Suprapubic skin (tissue), 4 donors: ENCODE measurements at regions not wholly inside any gene's neighbourhood (a gene's known extent, or its start where the extent isn't known, plus 50 kb on each side); places are given as distances from the start of the nearest gene placed in this dataset.

Experiments used
- DNase-seq, 2 donors: peaks; one replicate each; pipeline ENCODE4 v3.0.0-alpha.2; 2019; ENCODE audit warnings: low spot score in 2 of 2
- H3K27ac ChIP-seq: fragments of 200-600 bp; sonication (generic); one replicate; pipeline ENCODE4 v1.5.1; 2019
- H3K27me3 ChIP-seq: fragments of 200-600 bp; sonication (generic); one replicate; pipeline ENCODE4 v1.5.1; 2019
- H3K36me3 ChIP-seq: fragments of 200-600 bp; sonication (generic); one replicate; pipeline ENCODE4 v1.5.1; 2019
- H3K4me1 ChIP-seq: fragments of 200-600 bp; sonication (generic); one replicate; pipeline ENCODE4 v1.5.1; 2019
- H3K4me3 ChIP-seq: fragments of 200-600 bp; sonication (generic); one replicate; pipeline ENCODE4 v1.5.1; 2019; ENCODE audit warnings: mild to moderate bottlenecking
- H3K9me3 ChIP-seq: fragments of 200-600 bp; sonication (generic); one replicate; pipeline ENCODE4 v1.5.1; 2019
- EP300 ChIP-seq: sonication (generic); formaldehyde crosslinking; IDR thresholded peaks from one replicate; pipeline ENCODE4 v1.6.1; 2017; ENCODE audit warnings: antibody characterized with exemption
- POLR2A ChIP-seq, 2 donors: fragments of 450-650 bp; IDR thresholded peaks; one replicate each; pipeline ENCODE4 v1.6.1; 2017; ENCODE audit warnings: antibody characterized with exemption in 2 of 2, mild to moderate bottlenecking in 2 of 2, moderate library complexity in 2 of 2
- POLR2AphosphoS5 ChIP-seq, 3 donors: sonication (generic); formaldehyde crosslinking; IDR thresholded peaks; one replicate each; pipeline ENCODE4 v1.6.1; 2017; ENCODE audit warnings: antibody characterized with exemption in 3 of 3
- WGBS: methylation state at CpG from one replicate; pipeline ENCODE4 v1.1.5; 2018; 5-methylcytosine and 5-hydroxymethylcytosine counted together
- TF ChIP-seq, protein P1 (sequence below), 2 donors: fragments of 200-600 bp in 1 of 2; fragments of 450-650 bp in 1 of 2; sonication (generic) in 1 of 2; IDR thresholded peaks; one replicate each; pipeline ENCODE4 v1.5.1; 2016 to 2019; ENCODE audit warnings: antibody characterized with exemption in 2 of 2, mild to moderate bottlenecking in 1 of 2, moderate library complexity in 1 of 2

GRCh38 chr16:87249425-87249824, 67.8 kb downstream of the C16orf95 start:
- Histone ChIP-seq H3K27ac (no peak overlapping the region), H3K36me3 (no peaks in the 10 kb centered on the region), H3K9me3 (no peaks in the 10 kb centered on the region), H3K4me3 (no peak overlapping the region), H3K4me1 (no peaks in the 10 kb centered on the region), H3K27me3 (no peaks in the 10 kb centered on the region)
- DNase-seq = peak in 1 of 2 donors; percentile 63
- TF ChIP-seq POLR2AphosphoS5 (IDR thresholded peaks at IDR 0.05) (no peak), POLR2A (IDR thresholded peaks at IDR 0.05) (no peak), EP300 (no peak)
- TF ChIP-seq, protein P1, sequence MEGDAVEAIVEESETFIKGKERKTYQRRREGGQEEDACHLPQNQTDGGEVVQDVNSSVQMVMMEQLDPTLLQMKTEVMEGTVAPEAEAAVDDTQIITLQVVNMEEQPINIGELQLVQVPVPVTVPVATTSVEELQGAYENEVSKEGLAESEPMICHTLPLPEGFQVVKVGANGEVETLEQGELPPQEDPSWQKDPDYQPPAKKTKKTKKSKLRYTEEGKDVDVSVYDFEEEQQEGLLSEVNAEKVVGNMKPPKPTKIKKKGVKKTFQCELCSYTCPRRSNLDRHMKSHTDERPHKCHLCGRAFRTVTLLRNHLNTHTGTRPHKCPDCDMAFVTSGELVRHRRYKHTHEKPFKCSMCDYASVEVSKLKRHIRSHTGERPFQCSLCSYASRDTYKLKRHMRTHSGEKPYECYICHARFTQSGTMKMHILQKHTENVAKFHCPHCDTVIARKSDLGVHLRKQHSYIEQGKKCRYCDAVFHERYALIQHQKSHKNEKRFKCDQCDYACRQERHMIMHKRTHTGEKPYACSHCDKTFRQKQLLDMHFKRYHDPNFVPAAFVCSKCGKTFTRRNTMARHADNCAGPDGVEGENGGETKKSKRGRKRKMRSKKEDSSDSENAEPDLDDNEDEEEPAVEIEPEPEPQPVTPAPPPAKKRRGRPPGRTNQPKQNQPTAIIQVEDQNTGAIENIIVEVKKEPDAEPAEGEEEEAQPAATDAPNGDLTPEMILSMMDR (IDR thresholded peaks at IDR 0.05) = no peak
- 95% methylated on average over 10 of the region's 10 CpGs for WGBS

- H3K4me3 ChIP-seq = no peak overlapping the region
- no peak for DNase-seq
- no peaks in the 10 kb centered on the region for H3K27me3 ChIP-seq
- no peaks in the 10 kb centered on the region for H3K4me1 ChIP-seq
- TF ChIP-seq POLR2A (IDR thresholded peaks at IDR 0.05) (no peak), EP300 (no peak), POLR2AphosphoS5 (IDR thresholded peaks at IDR 0.05) (no peak)
- TF ChIP-seq, protein P1 (IDR thresholded peaks at IDR 0.05) = no peak
- 73% methylated on average over 2 of the region's 2 CpGs for WGBS
- no peaks in the 10 kb centered on the region for H3K36me3 ChIP-seq
- no peak overlapping the region for H3K27ac ChIP-seq
- no peaks in the 10 kb centered on the region for H3K9me3 ChIP-seq
These were observed 66.7 kb downstream of the C16orf95 start for GRCh38 chr16:87250431-87250960.

DNA sequence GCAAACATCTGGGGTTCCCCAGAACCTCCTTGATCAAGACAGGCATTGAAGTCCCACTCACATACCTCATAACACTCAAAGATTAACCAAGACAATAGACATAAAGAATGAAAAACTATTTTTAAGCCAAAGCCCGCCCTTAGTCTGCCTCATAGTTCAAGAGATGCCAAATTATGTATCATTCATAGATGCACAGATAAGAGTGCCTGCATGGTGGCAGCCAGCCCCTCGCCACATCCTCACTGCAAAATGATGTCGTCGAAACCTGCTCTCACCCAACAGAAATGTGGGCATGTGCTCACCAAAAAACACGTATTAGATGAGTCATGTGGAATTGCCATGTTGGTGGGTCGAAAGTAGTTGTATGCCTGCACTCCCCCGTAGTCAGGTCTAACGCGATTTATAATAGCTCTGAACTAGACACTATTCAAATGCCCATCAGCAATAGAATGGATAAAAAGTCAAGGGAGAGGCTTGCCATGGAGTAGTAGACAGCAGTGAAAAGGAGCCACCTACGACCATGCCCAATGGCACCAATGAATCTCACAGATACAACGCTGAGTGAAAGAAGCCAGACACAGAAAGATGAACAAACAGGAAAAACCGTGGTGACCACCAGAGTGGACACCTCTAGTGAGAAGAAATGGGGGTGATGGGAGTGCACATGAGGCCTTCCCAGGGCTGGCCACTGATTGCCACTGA, 64.8 kb downstream of the C16orf95 start:
- Histone ChIP-seq H3K27me3 (no peaks in the 10 kb centered on the region), H3K36me3 (no peaks in the 10 kb centered on the region), H3K4me3 (no peak overlapping the region), H3K27ac (no peak overlapping the region), H3K9me3 (no peaks in the 10 kb centered on the region), H3K4me1 (no peaks in the 10 kb centered on the region)
- TF ChIP-seq POLR2AphosphoS5 (IDR thresholded peaks at IDR 0.05) (no peak), POLR2A (IDR thresholded peaks at IDR 0.05) (no peak), EP300 (no peak)
- TF ChIP-seq, protein P1 (IDR thresholded peaks at IDR 0.05) = no peak
- DNase-seq = peak in 1 of 2 donors; percentile 12
- 85% methylated on average over 12 of the region's 12 CpGs for WGBS
